Lung (tissue), 11 donors: ENCODE measurements at regions not wholly inside any gene's neighbourhood (a gene's known extent, or its start where the extent isn't known, plus 50 kb on each side); places are given as distances from the start of the nearest gene placed in this dataset.

Source experiments
- ATAC-seq: fragments of 200-7000 bp; cut with Tn5 transposase; one replicate; pipeline ENCODE4 v1.9.1; 2020; ENCODE audit warnings: moderate number of reproducible peaks; ENCODE audit not compliant: insufficient read depth, low FRiP score
- DNase-seq, 3 donors: peaks; one replicate each; pipeline ENCODE4 v3.0.0-alpha.2; 2013 to 2017
- H3K27ac ChIP-seq, 2 donors: one replicate each; pipeline ENCODE4 v1.5.1; 2013; ENCODE audit warnings: mild to moderate bottlenecking in 2 of 2, moderate library complexity in 2 of 2, control low read depth in 1 of 2, inconsistent platforms in 1 of 2, low read depth in 1 of 2, low read length in 1 of 2
- H3K27me3 ChIP-seq, 3 donors: one replicate each; pipeline ENCODE4 v1.5.1; 2013; ENCODE audit warnings: low read length in 2 of 3; ENCODE audit not compliant: control insufficient read depth in 3 of 3, insufficient read depth in 3 of 3
- H3K36me3 ChIP-seq, 4 donors: one replicate each; pipeline ENCODE4 v1.5.1; 2013; ENCODE audit warnings: low read length in 4 of 4, mild to moderate bottlenecking in 1 of 4, moderate library complexity in 1 of 4; ENCODE audit not compliant: control insufficient read depth in 4 of 4, insufficient read depth in 4 of 4
- H3K4me1 ChIP-seq, 5 donors: one replicate each; pipeline ENCODE4 v1.5.1; 2013; ENCODE audit warnings: low read length in 5 of 5, mild to moderate bottlenecking in 2 of 5, moderate library complexity in 1 of 5; ENCODE audit not compliant: control insufficient read depth in 5 of 5, insufficient read depth in 5 of 5
- H3K4me3 ChIP-seq: one replicate; pipeline ENCODE4 v1.5.1; 2013; ENCODE audit warnings: mild to moderate bottlenecking, control low read depth, moderate library complexity
- H3K9ac ChIP-seq, 2 donors: one replicate each; pipeline ENCODE4 v1.5.1; 2013; ENCODE audit warnings: low read length in 2 of 2, control low read depth in 1 of 2; ENCODE audit not compliant: insufficient read depth in 1 of 2
- H3K9me3 ChIP-seq, 4 donors: one replicate each; pipeline ENCODE4 v1.5.1; 2013; ENCODE audit warnings: low read length in 3 of 4, mild to moderate bottlenecking in 1 of 4, moderate library complexity in 1 of 4; ENCODE audit not compliant: control insufficient read depth in 4 of 4, insufficient read depth in 3 of 4
- CTCF ChIP-seq: IDR thresholded peaks from 2 replicates; pipeline ENCODE4 v1.5.1; 2012; ENCODE audit warnings: mild to moderate bottlenecking; ENCODE audit errors: control extremely low read depth, extremely low read depth
- WGBS, 2 donors: extraction: QIAGEN DNeasy Blood & Tissue Kit; methylation state at CpG; one replicate each; pipeline ENCODE4 v1.1.7; 2013; 5-methylcytosine and 5-hydroxymethylcytosine counted together
- donor health status: control.
- donor health status: control.
- donor health status: Bipolar disorder and iron deficiency.
- donor health status: healthy.
- donor health status: DM: yes; HTN: yes; CAD: no.

- WGBS, 2 donors, result 75 to 84% methylated on average over 2 of the region's 2 CpGs
- Histone ChIP-seq H3K27me3 (no peaks in the 10 kb centered on the region), H3K9ac (no peak overlapping the region), H3K4me3 (no peak overlapping the region), H3K4me1 (no peaks in the 10 kb centered on the region), H3K27ac (no peak overlapping the region), H3K9me3 (no peaks in the 10 kb centered on the region), H3K36me3 (no peaks in the 10 kb centered on the region)
- TF ChIP-seq CTCF, result no peak
- no peak for DNase-seq
- ATAC-seq, result no peak
Measured at GRCh38 chr4:95754667-95755066, 85.2 kb upstream of the PDHA2 start.

- ATAC-seq (no peak), DNase-seq (no peak)
- Histone ChIP-seq H3K4me3 (no peak overlapping the region), H3K27ac (no peak overlapping the region), H3K4me1 (no peaks in the 10 kb centered on the region), H3K9ac (no peak overlapping the region), H3K9me3 (peaks cover 0 to 4% (median 0%) of the 10 kb centered on the region in 4 donors), H3K36me3 (no peaks in the 10 kb centered on the region), H3K27me3 (no peaks in the 10 kb centered on the region)
- no peak for TF ChIP-seq CTCF
- 73 to 87% methylated on average over 3 of the region's 3 CpGs for WGBS, 2 donors
Measured at GRCh38 chr4:95749204-95749603, 90.7 kb upstream of the PDHA2 start.

GRCh38 chr4:95742872-95743271 lies 97.0 kb upstream of the PDHA2 start:
- DNase-seq (peak in 1 of 3 donors; percentile 15), ATAC-seq (no peak)
- TF ChIP-seq CTCF, result no peak
- no peak overlapping the region for H3K27ac ChIP-seq
- no peaks in the 10 kb centered on the region for H3K4me1 ChIP-seq
- no peaks in the 10 kb centered on the region for H3K36me3 ChIP-seq
- peaks cover 0 to 6% (median 0%) of the 10 kb centered on the region in 4 donors for H3K9me3 ChIP-seq
- H3K27me3 ChIP-seq, result no peaks in the 10 kb centered on the region
- H3K4me3 ChIP-seq, result no peak overlapping the region
- H3K9ac ChIP-seq, result no peak overlapping the region

GRCh38 chr4:95742179-95742578 lies 97.7 kb upstream of the PDHA2 start:
- Histone ChIP-seq H3K36me3 (no peaks in the 10 kb centered on the region), H3K27me3 (no peaks in the 10 kb centered on the region), H3K27ac (no peak overlapping the region), H3K4me1 (no peaks in the 10 kb centered on the region), H3K9ac (no peak overlapping the region), H3K9me3 (peaks cover 0 to 6% (median 0%) of the 10 kb centered on the region in 4 donors), H3K4me3 (no peak overlapping the region)
- no peak for DNase-seq
- no peak for TF ChIP-seq CTCF
- ATAC-seq, result no peak
- WGBS, 2 donors, result 75 to 79% methylated on average over 1 of the region's 1 CpG
